H9 (cell line): ENCODE measurements at regions not wholly inside any gene's neighbourhood (a gene's known extent, or its start where the extent isn't known, plus 50 kb on each side); places are given as distances from the start of the nearest gene placed in this dataset.

ENCODE experiments used
- DNase-seq: peaks from one replicate; pipeline ENCODE4 v3.0.0-alpha.2; 2017
- H2AFZ ChIP-seq: one replicate; pipeline ENCODE4 v1.6.1; 2013; ENCODE audit warnings: mild to moderate bottlenecking, low read length, control low read depth, moderate library complexity
- H2AK5ac ChIP-seq: 2 replicates; pipeline ENCODE4 v1.6.1; 2013; ENCODE audit warnings: low read length, control low read depth, mixed read lengths; ENCODE audit not compliant: insufficient read length
- H2BK120ac ChIP-seq: one replicate; pipeline ENCODE4 v1.6.1; 2013; ENCODE audit warnings: low read depth, mild to moderate bottlenecking, low read length, control low read depth, inconsistent platforms; ENCODE audit not compliant: poor library complexity, severe bottlenecking
- H2BK12ac ChIP-seq: 2 replicates; pipeline ENCODE4 v1.6.1; 2013; ENCODE audit warnings: low read length, control low read depth, mixed read lengths, low read depth; ENCODE audit not compliant: insufficient read length
- H2BK15ac ChIP-seq: 2 replicates; pipeline ENCODE4 v1.6.1; 2013; ENCODE audit warnings: low read depth, low read length, control low read depth
- H2BK20ac ChIP-seq: one replicate; pipeline ENCODE4 v1.6.1; 2013; ENCODE audit warnings: low read depth, mild to moderate bottlenecking, low read length, control low read depth, inconsistent platforms; ENCODE audit not compliant: poor library complexity, severe bottlenecking
- H2BK5ac ChIP-seq: 2 replicates; pipeline ENCODE4 v1.6.1; 2013; ENCODE audit warnings: low read length, control low read depth, mixed read lengths; ENCODE audit not compliant: insufficient read length
- H3K14ac ChIP-seq: 2 replicates; pipeline ENCODE4 v1.6.1; 2013; ENCODE audit warnings: low read length, control low read depth; ENCODE audit not compliant: insufficient read depth
- H3K18ac ChIP-seq: 2 replicates; pipeline ENCODE4 v1.6.1; 2013; ENCODE audit warnings: low read depth, mild to moderate bottlenecking, mixed read lengths, low read length, control low read depth; ENCODE audit not compliant: insufficient read length
- H3K23ac ChIP-seq: 2 replicates; pipeline ENCODE4 v1.6.1; 2013; ENCODE audit warnings: low read length, control low read depth, mixed read lengths, low read depth; ENCODE audit not compliant: insufficient read length
- H3K23me2 ChIP-seq: 2 replicates; pipeline ENCODE4 v1.6.1; 2013; ENCODE audit warnings: low read depth, mild to moderate bottlenecking, mixed read lengths, low read length, control low read depth; ENCODE audit not compliant: insufficient read length, poor library complexity, severe bottlenecking
- H3K27ac ChIP-seq: 2 replicates; pipeline ENCODE4 v1.5.1; 2013; ENCODE audit warnings: low read length, control low read depth, mixed read lengths, low read depth; ENCODE audit not compliant: insufficient read length
- H3K27me3 ChIP-seq: 2 replicates; pipeline ENCODE4 v1.6.1; 2013; ENCODE audit warnings: low read length, control low read depth, inconsistent platforms; ENCODE audit not compliant: insufficient read depth
- H3K4ac ChIP-seq: 2 replicates; pipeline ENCODE4 v1.6.1; 2013; ENCODE audit warnings: low read depth, mild to moderate bottlenecking, control low read depth, inconsistent platforms, low read length, moderate library complexity
- H3K4me1 ChIP-seq: 2 replicates; pipeline ENCODE4 v1.6.1; 2013; ENCODE audit warnings: low read length, control low read depth, inconsistent platforms; ENCODE audit not compliant: insufficient read depth
- H3K4me2 ChIP-seq: 2 replicates; pipeline ENCODE4 v1.6.1; 2013; ENCODE audit warnings: low read length, control low read depth, mixed read lengths; ENCODE audit not compliant: insufficient read length, insufficient read depth
- H3K56ac ChIP-seq: 2 replicates; pipeline ENCODE4 v1.6.1; 2013; ENCODE audit warnings: low read depth, mild to moderate bottlenecking, mixed read lengths, low read length, control low read depth; ENCODE audit not compliant: insufficient read length
- H3K79me1 ChIP-seq: 2 replicates; pipeline ENCODE4 v1.6.1; 2013; ENCODE audit warnings: low read depth, mild to moderate bottlenecking, moderate library complexity, low read length, control low read depth, inconsistent platforms; ENCODE audit not compliant: insufficient read depth, poor library complexity, severe bottlenecking
- H3K79me2 ChIP-seq: 2 replicates; pipeline ENCODE4 v1.6.1; 2013; ENCODE audit warnings: low read length, control low read depth, inconsistent platforms; ENCODE audit not compliant: insufficient read depth
- H3K9ac ChIP-seq: 2 replicates; pipeline ENCODE4 v1.6.1; 2013; ENCODE audit warnings: low read length, control low read depth, mixed read lengths; ENCODE audit not compliant: insufficient read length; ENCODE audit errors: extremely low read depth
- H3K9me3 ChIP-seq: one replicate; pipeline ENCODE4 v1.6.1; 2013; ENCODE audit warnings: low read depth, low read length, inconsistent platforms; ENCODE audit not compliant: control insufficient read depth
- H3T11ph ChIP-seq: one replicate; pipeline ENCODE4 v1.6.1; 2013; ENCODE audit warnings: mild to moderate bottlenecking, low read length, control low read depth, inconsistent platforms
- H4K20me1 ChIP-seq: one replicate; pipeline ENCODE4 v1.6.1; 2013; ENCODE audit not compliant: control insufficient read depth, insufficient read length, insufficient read depth
- H4K5ac ChIP-seq: 2 replicates; pipeline ENCODE4 v1.6.1; 2013; ENCODE audit warnings: low read depth, mild to moderate bottlenecking, mixed read lengths, low read length, control low read depth; ENCODE audit not compliant: insufficient read length
- H4K8ac ChIP-seq: replicated peaks from 2 replicates; pipeline ENCODE4 v1.6.1; 2013; ENCODE audit warnings: low read length, control low read depth, mixed read lengths, low read depth; ENCODE audit not compliant: insufficient read length
- H4K91ac ChIP-seq: 2 replicates; pipeline ENCODE4 v1.6.1; 2013; ENCODE audit warnings: low read depth, mild to moderate bottlenecking, moderate library complexity, mixed read lengths, low read length, control low read depth; ENCODE audit not compliant: insufficient read length
- H3K27ac Mint-ChIP-seq, 3 experiments: 2 replicates in 2 of 3; 3 replicates in 1 of 3; pipeline ENCODE4 v1.8.0; 2020 to 2021; ENCODE audit warnings: mixed read lengths in 3 of 3, mild to moderate bottlenecking in 1 of 3, moderate library complexity in 1 of 3
- H3K27me3 Mint-ChIP-seq: 2 replicates; pipeline ENCODE4 v1.8.0; 2021; ENCODE audit warnings: low read depth, mild to moderate bottlenecking, moderate library complexity, mixed read lengths
- H3K36me3 Mint-ChIP-seq, 3 experiments: 2 replicates in 2 of 3; 3 replicates in 1 of 3; pipeline ENCODE4 v1.8.0; 2020 to 2021; ENCODE audit warnings: low read depth in 3 of 3, mixed read lengths in 3 of 3; ENCODE audit not compliant: insufficient read depth in 1 of 3
- H3K4me1 Mint-ChIP-seq, 2 experiments: 2 replicates each; pipeline ENCODE4 v1.8.0; 2020; ENCODE audit warnings: mixed read lengths in 2 of 2
- H3K4me3 Mint-ChIP-seq, 2 experiments: 2 replicates in 1 of 2; 3 replicates in 1 of 2; pipeline ENCODE4 v1.8.0; 2020 to 2021; ENCODE audit warnings: mild to moderate bottlenecking in 2 of 2, mixed read lengths in 2 of 2, moderate library complexity in 1 of 2
- H3K9me3 Mint-ChIP-seq, 2 experiments: 2 replicates in 1 of 2; 3 replicates in 1 of 2; pipeline ENCODE4 v1.8.0; 2020; ENCODE audit warnings: mild to moderate bottlenecking in 2 of 2, mixed read lengths in 2 of 2, moderate library complexity in 1 of 2
- CTCF ChIP-seq: fragments of 200-600 bp; sonication (generic); conservative IDR thresholded peaks from 3 replicates; pipeline ENCODE4 v1.8.0; 2021; ENCODE audit warnings: antibody characterized with exemption, mild to moderate bottlenecking
- WGBS: extraction: QIAGEN DNeasy Blood & Tissue Kit; methylation state at CpG from one replicate; pipeline ENCODE4 v1.1.7; 2013; ENCODE audit warnings: missing lambda C conversion rate, low lambda C conversion rate, mixed read lengths; ENCODE audit not compliant: insufficient read length; ENCODE audit errors: extremely low coverage; 5-methylcytosine and 5-hydroxymethylcytosine counted together

- H3K9me3 Mint-ChIP-seq = no peaks in the 10 kb centered on the region
- H2BK20ac ChIP-seq = no peak overlapping the region
- H4K8ac ChIP-seq = no peak overlapping the region
- no peaks in the 10 kb centered on the region for H3K36me3 Mint-ChIP-seq
- no peak overlapping the region for H3K14ac ChIP-seq
- H4K20me1 ChIP-seq = no peaks in the 10 kb centered on the region
- H3K9ac ChIP-seq = no peak overlapping the region
- H3K79me1 ChIP-seq = no peaks in the 10 kb centered on the region
- H3K4me3 Mint-ChIP-seq = no peak overlapping the region
- H3K27me3 ChIP-seq = no peaks in the 10 kb centered on the region
- no peak overlapping the region for H3K23ac ChIP-seq
- no peak for DNase-seq
- no peak overlapping the region for H2BK120ac ChIP-seq
- H3K79me2 ChIP-seq = no peaks in the 10 kb centered on the region
- no peak overlapping the region for H3K27ac ChIP-seq
- H3K18ac ChIP-seq = no peak overlapping the region
- H3K4me2 ChIP-seq = no peak overlapping the region
- H3K56ac ChIP-seq = no peak overlapping the region
- no peak overlapping the region for H3K27ac Mint-ChIP-seq
- no peak overlapping the region for H3T11ph ChIP-seq
- H3K23me2 ChIP-seq = no peaks in the 10 kb centered on the region
- H2AK5ac ChIP-seq = no peak overlapping the region
- no peaks in the 10 kb centered on the region for H3K27me3 Mint-ChIP-seq
- H2BK5ac ChIP-seq = no peak overlapping the region
- no peaks in the 10 kb centered on the region for H3K9me3 ChIP-seq
- no peak overlapping the region for H2BK12ac ChIP-seq
- no peak overlapping the region for H2AFZ ChIP-seq
- H4K5ac ChIP-seq = no peak overlapping the region
- no CpG with 5 or more reads among the region's 1 CpG for WGBS
- peaks cover 9 to 22% of the 10 kb centered on the region in 2 experiments for H3K4me1 Mint-ChIP-seq
- H3K4me1 ChIP-seq = no peaks in the 10 kb centered on the region
- H2BK15ac ChIP-seq = no peak overlapping the region
- no peak for TF ChIP-seq CTCF
- H3K4ac ChIP-seq = no peak overlapping the region
- no peak overlapping the region for H4K91ac ChIP-seq
Measured at GRCh38 chr3:152944671-152945070, 109.7 kb downstream of the P2RY1 start.
